ENCODE measurements at regions not wholly inside any gene's neighbourhood (a gene's known extent, or its start where the extent isn't known, plus 50 kb on each side); places are given as distances from the start of the nearest gene placed in this dataset.
A peak's percentile ranks its signal among the peaks of the same experiment; 100 is the strongest.

GRCh38 chr3:67860429-67860828 lies 206.0 kb upstream of the SUCLG2 start:
- no peak for DNase-seq

DNA sequence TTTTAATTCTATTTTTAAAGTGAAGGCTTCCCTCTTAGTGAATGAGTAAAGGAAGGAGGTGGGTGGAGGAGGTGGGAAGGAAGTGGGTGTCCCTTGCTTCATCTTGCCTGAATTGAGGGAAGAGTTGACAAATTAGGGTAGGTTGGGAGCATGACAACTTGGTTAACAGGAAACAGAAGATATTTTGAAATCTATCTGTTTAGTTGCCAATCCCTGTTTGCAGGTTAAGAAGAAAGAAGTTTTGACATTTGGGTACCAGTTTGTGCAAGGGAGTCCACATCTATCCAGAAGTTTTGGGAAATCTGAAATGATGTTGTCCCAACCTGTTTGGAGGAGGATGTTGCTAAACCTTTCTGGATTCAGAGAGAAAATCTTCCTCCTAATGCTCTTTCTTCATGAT lies 204.1 kb upstream of the SUCLG2 start:
- DNase-seq, result no peak

GRCh38 chr3:67856718-67857117 lies 202.3 kb upstream of the SUCLG2 start:
- DNase-seq, result no peak

- no peak for DNase-seq
Observed at GRCh38 chr3:67854663-67855062, 200.3 kb upstream of the SUCLG2 start.

DNA sequence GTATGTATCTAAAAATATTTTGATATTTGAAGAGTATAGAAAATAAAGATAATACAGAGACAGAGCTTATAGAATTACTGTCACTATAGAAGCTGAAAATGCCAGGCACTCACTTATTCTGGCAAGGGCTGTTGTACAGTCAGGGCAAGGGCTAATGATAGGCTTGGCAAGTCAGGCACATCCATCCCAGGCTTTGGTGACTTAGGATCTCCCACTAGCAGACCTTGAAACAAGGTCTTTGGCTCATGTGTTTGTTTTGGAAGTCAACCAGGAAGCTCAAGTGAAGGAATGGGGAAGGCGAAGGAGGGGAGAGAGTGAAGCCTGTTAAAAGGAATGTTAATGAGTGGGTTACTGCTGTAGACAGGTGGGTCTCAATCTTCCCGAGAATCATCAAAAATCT lies 199.1 kb upstream of the SUCLG2 start:
- DNase-seq, result no peak

DNA sequence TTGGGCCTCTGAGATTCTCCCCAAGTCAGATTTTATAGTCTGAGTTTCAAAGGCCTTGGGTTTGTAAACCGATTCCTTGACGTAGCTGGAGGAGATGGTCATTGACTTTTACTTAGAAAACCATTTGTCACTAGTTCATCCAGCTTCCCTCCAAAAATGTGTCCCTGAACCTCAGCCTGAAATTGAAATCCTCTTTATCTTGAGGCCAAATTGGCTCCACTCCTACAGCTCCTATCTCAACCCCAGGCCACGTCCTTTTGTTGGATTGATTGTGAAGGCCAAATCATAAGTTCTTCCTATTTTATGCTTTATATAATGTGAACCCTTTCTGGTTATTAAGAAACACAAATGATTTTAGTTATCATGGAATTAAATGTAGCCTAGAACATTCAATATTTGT lies 193.9 kb upstream of the SUCLG2 start:
- no peak for DNase-seq

GRCh38 chr3:67846166-67846565 lies 191.8 kb upstream of the SUCLG2 start:
- DNase-seq, result no peak

- DNase-seq, result no peak
Observed at GRCh38 chr3:67832817-67833216, 178.4 kb upstream of the SUCLG2 start.

- no peak for DNase-seq
Observed at GRCh38 chr3:67831262-67831661, 176.8 kb upstream of the SUCLG2 start.

GRCh38 chr3:67828486-67829010 lies 174.1 kb upstream of the SUCLG2 start:
- DNase-seq, result no peak

DNA sequence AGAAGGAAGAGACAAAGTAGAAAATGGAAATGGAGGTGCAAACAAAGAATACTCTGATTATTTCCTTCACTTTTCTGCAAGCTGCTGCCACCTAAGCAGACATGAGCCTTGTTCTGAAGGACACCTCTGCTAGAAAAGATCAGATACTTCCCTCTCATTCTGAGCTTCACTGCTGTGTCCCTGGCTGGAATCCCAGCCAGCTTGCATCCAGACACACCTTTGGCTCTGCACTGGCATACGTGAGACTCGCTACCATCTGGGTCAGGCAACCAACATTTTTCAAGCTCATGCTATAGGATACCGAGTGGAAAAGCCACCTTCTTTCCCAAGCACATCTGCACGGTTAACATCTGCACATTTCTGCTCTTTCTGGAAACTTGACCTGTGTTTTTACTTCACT lies 166.7 kb upstream of the SUCLG2 start:
- DNase-seq, result no peak

DNA sequence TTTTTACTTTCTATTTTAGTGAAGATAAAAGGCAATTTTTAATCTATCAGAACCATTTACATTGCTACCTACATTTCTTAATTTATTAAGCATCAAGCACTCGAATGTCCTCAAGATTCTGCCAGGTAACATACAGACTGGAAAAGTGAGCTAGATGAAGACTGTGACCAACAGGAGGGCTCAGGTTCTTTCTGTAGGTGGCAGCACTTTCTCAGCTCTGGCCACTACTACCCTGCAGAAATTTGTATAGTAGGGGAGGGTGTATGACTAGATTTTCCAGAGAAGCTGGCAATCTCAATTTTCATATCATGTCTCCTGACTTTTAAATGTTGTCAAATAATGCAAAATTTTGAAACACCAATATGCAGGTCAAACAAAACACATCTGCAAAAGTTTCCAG lies 165.0 kb upstream of the SUCLG2 start:
- no peak for DNase-seq

DNA sequence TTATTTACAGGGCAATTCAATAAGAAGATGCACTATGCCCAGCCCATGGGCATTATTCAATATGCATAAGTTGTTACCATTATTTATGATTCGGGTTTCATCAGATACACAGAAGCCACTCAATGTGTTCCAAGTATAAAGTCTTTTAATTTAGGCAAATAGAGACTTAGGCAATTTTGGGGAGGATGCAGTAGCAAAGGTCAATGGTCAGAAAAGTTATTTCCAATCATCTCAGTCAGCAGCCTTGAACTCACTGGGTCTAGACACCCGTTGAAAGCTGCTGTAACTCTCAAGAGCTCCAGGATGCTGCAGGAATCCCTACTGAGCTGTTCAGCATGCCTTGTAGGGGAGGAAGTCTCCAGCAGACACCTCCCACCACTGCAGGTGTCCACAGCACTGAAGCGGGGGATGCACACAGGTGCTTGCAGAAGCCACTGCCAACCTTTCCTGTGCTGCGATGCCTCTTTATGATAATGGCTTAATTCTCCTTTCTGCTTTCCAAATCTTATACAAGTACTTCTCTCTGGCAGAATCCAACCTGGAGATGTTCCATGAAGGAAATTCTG lies 155.0 kb upstream of the SUCLG2 start:
- no peak for DNase-seq

DNA sequence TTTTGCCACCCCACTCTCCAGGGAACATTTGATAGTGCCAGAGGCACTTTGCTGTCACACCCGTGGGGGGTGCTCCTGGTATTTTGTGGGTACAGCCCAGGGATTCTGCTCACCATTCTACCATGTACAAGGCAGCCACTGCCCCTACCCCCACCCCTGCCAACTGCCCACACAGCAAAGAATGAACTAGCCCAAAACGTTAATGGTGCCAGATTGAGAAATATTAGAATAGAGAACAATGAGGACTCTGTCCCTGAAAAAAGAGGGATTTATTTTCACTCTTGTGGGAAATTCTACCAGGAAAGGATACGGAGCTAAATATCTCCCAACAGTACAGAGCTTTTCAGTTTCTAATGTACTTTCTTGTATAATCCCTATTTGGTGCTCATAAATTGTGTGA lies 154.5 kb upstream of the SUCLG2 start:
- DNase-seq, result no peak

DNA sequence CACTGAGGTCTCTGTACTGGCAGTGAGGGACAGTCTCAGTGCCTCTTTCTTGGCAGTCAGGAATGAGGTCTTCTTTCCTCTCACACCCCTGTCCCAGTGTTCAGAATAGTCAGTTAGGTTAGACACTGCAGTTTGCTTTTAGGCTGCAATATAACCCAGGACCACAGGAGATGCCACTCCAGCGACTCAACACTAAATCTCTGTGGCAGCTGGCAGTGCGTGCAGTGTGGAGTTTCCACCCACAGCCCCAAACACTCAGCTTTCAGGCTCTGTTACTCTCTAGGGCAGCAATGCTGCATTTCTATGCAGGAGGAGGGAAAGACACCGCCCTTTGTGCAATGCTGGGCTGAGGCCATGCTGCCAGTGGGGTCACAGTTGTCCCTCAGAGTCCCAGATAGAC lies 150.2 kb upstream of the SUCLG2 start:
- no peak for DNase-seq

DNA sequence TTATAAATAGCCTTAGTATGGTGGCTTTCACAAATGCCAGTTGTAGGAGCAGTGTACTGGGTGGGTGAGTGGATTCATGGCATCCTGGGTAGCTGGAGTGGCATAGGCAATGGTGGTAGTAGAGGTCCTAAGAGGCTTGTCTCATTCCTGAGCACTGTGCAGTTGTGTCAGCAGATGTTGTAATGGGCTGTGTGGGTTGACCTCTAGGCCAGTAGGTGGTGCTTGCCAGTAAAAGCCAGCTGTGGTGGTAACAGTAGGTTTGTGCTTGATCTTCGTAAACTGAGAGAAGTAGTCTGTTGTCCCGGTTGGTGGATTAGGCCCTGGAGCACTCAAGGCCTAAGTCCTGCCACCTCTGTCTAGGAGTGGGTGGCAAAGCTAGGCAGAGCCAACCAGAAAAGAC lies 149.7 kb upstream of the SUCLG2 start:
- no peak for DNase-seq

GRCh38 chr3:67798412-67798811 lies 144.0 kb upstream of the SUCLG2 start:
- DNase-seq, result no peak

DNA sequence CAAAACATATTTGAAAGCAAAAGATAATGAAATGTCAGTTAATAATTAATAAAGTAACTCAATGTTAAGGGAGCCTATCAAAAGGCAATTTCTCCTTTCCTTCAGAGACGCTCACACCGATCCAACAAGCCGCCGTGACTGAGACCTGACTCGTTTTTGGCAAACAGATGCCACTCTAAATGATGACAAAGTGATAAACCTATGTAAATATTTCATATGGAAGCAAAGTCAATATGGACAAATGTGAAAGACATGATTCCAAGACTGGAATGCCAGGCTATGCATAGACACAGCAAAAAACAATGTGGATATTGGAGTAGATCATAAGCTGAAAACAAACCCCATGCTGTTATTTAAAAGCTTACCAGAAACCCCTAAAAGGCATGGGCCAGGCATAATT lies 137.2 kb upstream of the SUCLG2 start:
- no peak for DNase-seq

- DNase-seq, result peak; percentile 0
Observed at GRCh38 chr3:67790043-67790442, 135.6 kb upstream of the SUCLG2 start.

GRCh38 chr3:67788396-67788795 lies 134.0 kb upstream of the SUCLG2 start:
- DNase-seq, result no peak

DNA sequence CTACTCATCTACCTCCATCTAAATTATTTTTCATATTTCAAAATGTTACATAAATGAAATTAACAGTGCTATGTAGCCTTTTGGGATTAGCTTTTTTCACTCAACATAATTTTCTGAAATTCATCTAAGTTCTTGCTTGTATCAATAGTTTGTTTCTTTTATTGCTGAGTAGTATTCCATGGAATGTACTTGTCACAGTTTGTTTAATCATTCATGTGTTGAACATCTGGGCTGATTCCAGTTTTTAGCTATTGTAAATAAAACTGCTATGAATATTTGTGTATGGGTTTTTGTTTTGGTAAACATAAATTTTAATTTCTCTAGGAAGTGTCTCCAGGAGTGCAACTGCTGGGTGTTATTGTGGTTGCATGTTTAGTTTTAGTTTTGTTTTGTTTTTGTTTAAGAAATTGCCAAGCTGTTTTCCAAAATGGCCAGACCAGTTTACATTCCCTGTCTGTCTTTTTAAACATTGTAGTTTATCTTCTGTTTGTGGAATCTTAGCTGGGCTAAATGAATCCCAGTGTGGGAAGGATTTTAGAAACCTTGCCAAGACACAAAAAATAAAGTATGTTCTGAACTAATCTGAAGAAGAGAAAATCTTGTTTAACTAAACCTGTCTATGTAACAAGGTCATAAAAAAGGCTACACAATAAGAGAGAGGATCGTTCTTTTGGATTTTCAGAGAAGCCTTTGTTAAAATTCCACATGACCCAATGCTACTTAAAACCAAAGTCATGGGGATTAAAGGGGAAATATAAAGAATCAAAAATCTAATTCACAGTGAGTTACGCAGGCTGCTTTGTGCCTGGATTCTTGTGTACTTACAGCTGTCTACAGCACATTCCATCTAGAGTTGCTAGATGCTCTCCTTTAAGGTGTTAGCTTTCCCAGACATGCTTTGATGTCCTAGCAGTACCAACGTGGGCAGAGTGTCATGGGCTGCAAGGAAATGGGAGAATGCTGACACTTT lies 129.2 kb upstream of the SUCLG2 start:
- DNase-seq, result no peak

DNA sequence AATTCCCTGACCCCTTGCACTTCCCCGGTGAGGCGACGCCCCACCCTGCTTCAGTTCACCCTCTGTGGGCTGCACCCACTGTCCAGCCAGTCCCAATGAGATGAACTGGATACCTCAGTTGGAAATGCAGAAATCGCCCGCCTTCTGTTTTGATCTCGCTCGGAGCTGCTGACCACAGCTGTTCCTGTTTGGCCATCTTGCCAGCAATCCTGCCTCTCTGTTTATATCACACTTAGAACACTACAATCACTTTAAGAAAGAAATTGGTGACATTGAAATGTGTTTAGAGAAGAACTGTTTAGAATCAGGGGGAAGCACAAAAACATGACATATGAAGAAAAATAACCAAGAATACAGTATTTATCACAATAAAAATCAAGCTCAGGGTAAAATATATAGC lies 127.5 kb upstream of the SUCLG2 start:
- DNase-seq, result no peak

DNA sequence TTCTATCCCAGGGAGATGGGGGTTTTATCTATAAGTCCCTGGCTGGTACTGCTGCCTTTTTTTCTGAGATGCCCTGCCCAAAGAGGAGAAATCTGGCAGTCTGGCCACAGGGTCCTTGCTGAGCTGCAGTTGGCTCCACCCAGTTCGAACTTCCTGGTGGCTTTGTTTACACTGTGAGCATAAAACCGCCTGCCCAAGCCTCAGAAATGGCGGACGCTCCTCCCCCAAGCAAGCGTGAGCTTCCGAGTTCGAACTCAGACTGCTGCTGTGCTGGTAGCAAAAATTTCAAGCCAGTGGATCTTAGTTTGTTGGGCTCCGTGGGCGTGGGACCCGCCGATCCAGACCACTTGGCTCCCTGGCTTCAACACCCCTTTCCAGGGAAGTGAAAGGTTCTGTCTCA lies 126.8 kb upstream of the SUCLG2 start:
- no peak for DNase-seq

DNA sequence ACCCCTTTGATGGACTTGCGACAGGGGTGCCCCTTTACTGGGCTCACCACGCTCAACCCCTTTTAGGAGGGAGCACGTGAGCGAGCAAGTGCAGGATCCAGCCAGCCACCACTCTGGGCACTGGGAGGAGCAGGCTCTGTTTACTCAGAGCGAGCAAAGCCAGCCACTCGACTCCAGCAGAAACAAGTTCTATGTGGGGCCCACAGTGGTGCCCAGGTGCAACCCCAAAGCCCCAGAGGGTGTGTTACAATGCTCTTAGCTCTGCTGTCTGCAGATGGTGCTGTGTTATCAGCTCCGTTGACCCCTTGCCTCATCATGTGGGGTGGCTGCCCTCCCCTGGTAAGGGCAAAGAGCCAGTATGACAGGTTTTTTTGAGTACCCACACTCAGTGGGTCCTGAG lies 120.3 kb upstream of the SUCLG2 start:
- no peak for DNase-seq

All from NCI-H2171 treated with DMSO at 0.1 percent for 48 hours (cell line).